HG02938 (cell line): ENCODE measurements at regions not wholly inside any gene's neighbourhood (a gene's known extent, or its start where the extent isn't known, plus 50 kb on each side); places are given as distances from the start of the nearest gene placed in this dataset.

Experiments
- ATAC-seq: cut with Tn5 transposase; IDR thresholded peaks from one replicate; pipeline ENCODE4 v1.9.1; 2021; ENCODE audit warnings: mild to moderate bottlenecking, moderate library complexity; ENCODE audit not compliant: unreplicated experiment

DNA sequence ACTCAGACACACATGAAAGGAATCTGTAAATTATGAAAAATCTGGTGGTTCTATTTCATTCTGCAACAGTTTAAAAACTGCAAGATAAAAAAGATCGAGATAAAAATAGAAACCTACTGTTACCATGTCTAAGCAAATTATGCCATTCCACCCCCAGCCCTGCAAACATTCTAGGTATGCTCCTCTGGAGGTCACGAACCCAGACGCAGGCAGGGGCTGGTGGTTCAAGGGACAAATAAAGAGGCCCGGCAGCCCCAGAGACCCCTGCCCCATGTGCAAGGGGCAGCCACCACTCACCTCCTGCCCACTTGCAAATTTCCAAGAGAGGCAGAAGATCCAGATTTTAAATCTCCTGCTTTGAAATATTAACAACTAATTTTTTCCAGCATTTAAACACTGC, 210.5 kb downstream of the ANAPC1 start:
- ATAC-seq, result no peak

DNA sequence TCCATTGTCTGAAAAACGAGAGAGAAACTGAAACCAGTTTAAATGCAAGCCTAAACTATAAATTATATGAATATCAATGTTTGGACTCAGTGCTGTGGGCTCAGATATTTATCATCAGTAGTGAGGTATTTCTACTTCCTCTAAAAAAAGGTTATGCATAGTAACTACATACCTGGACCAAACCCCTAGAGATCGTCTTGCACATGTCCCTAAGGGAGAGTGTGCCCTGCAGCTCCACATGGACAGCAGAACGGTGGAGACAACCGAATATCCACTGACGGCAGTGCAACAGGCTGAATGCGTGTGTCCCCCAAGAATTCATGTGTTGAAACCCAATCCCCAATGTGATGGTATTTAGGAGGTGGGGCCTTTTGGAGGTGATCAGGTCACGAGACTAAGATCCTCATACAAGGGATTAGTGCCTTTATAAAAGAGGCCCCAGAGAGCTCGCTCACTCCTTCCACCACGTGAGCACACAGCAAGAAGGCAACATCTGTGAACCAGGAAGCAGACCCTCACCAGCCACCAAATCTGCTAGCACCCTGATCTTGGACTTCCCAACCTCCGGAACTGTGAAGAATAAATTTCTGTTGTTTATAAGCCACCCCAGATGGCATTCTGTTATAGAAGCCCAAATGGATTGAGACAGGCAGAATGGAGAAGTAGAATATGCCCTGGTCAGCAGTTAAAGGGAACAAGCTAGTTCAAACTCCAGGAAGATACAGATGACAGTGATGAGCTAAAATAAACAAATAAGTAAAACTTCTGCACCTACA, 208.4 kb downstream of the ANAPC1 start:
- ATAC-seq, result no peak

DNA sequence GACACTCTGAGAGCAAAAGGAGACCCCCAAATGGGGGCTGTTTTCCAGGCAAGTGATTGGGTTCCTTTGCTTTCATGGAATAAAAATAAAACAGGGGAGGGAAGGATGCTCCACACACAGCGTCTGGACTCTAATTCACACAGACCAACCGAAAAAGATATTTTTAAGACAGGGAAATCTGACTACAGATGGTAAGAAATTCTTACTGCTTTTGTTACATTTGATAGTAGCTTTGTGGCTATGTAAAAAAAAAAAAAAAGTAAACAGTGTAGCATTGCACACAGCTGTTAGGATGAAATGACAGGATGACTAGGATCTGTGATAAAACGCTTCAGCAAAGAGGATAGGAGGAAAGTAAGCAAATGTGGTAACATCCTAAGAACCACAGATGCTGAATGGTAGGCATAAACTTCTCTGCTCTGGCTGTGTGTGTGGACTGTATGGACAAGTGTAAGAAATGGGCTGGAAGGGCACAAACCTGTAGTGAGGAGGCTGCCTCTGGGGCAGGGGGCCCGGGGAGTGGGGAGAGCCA, 207.6 kb downstream of the ANAPC1 start:
- ATAC-seq, result no peak

DNA sequence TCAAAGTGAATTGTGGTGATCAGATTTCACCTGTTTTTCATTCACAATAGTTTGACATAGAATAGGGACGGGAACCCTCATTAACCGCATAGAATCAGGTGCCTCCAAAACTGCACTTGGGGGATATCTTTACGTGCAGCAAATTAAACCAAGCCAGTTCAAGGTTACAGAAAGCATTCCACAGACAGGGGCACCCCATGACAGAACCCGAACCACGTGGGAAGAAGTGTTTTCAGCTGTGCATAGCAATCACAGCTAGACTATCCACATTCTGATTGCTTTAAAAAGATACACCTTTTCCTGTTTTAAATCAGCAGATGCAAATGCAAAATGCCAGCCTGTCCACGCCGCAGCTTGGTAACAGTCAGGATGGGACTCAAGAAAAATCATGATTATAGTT, 205.8 kb downstream of the ANAPC1 start:
- no peak for ATAC-seq

DNA sequence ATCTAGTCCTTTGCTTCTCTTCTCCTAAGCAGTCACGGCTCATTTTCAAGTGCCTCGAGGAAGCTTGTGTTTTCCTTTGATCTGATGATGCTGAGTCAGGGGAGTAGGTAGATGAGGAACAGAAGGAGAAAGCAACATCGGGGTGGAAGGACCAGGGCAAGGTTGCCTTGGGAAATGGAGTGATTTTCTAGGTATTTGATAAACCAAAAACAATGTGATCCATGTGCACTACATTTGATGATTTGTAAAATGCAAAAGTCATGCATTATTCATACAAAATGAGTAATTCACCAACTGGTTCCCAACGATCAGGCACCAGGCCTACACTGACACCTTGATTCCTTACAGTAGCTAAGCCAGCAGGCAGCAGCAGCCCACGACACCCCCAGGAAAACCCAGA, 205.3 kb downstream of the ANAPC1 start:
- ATAC-seq, result no peak

DNA sequence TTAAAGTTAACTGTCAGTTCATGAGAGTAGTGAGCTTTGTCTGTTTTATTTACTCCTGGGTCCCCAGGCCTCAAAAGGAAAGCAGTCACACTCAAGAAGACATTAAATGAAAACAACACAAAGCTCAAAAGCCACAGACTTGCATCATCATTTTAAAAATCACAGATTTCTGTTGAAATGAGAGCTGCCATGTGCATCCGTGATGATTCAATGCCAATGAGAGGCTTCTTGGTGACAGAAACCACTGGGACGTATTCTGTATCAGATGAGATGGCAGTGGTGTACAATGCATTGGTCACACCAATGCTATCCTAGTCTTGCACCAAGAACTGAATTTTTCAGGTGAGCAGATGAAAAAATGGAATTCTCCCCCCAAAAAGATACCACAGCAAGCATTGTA, 204.8 kb downstream of the ANAPC1 start:
- ATAC-seq, result no peak

DNA sequence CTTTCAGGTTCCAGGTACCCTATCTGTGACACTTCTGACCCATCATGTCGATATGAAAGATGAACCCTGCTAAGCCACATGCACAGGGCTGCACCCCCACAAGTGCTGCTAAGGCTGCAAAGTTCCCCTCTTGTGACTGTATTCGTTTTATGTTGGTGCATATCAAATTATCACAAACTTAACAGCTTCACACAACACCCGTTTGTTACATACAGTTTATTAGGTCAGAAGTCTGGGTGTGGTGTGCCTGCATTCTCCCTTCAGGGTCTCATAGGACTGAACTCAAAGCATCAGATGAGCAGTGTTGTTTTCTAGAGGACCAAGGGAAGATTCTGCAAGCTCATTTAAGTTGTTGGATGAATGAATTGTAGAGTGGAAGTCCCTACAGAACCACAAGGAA, 199.4 kb downstream of the ANAPC1 start:
- no peak for ATAC-seq

DNA sequence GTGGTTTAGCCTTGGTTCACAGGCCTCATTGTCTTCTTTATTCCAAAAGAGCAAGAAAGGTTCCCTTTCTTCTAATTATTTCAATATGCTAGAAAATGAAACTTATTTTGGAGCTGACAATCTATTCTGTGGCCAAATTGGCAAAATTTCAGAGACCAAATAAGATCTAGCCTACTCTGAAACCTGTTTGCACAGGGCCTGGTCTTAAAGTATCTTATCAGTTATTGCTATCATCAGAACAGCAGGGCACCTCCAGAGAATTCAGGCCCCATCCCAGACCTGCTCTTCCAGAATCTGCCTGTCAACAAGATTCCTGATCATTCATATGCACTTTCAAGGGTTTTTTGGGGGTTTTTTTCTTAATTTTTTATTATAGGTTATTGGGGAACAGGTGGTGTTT, 198.7 kb downstream of the ANAPC1 start:
- ATAC-seq, result no peak

DNA sequence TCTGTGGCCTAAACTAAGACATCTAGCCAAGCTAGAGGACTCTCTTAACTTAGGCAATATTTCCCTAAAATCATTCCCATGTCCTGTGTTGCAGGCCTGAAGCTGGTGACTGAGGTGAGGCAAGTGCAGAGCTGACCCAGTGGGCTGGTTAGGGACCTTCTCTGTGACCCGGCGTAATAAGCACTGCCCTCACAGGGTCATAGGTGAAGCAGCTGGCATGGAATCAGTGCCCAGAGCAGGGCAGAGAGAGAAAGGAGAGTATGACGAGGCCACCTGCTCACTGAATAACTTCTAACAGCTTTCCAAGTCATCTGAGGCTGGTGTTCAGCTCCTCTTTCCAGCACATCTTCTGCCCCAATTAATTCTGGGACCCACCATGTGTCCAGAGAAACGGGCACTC, 197.0 kb downstream of the ANAPC1 start:
- no peak for ATAC-seq

DNA sequence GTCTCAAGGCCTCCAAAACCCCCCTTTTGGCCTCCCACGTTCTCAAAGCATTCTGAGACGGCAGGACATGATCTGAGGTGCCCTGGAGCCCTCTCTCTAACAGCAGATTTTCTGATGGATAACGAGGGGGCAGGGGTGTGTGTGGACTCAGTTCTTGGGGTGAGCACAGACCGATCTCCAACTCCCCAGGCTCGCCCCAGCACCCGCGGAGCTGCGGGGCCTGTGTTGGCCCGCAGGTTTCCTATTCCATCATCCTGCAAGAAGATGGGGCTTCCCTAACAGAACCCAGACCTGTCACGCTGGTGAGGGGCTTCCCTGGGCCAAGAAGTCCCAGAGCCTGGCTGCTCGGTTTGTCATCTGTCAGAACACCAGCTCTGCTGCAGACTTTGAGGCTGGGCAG, 196.1 kb downstream of the ANAPC1 start:
- no peak for ATAC-seq

DNA sequence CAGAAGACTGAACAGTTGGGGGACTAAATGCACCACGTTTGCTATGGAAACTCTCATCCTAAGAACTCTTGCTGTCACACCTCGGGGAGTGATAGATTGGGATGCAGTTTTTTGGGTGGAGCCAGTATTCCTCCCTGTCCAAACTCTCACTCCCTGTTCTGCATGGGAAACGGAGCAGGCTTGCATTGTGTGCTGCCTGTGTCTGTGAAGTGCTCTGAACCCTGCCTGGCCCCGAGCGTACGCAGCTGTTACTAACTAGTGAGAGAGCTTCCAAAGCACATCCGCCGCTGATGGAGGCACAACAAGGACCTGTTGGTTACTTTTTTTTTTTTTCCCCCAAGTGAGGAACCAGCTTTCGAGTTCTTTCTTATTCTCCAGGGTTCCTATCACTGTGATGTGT, 195.5 kb downstream of the ANAPC1 start:
- no peak for ATAC-seq

DNA sequence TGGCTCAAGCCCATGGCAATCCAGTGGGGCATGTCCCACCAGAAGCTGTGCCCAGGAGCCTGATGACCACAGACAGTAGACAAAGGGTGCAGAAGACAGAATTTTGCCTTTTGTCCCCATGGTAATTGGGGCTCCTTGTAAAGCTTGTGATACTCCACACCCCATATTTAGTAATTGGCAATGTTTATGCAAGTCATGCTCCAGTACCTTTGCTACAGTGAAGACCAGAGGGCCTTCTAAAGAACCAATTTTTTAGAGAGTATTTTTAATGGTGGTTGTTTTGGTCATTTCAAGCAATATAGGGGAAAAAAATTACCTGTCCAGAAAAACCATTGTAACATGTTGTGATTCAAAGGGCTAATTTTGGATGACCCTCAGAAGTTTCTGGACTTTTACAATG, 194.8 kb downstream of the ANAPC1 start:
- ATAC-seq, result no peak

DNA sequence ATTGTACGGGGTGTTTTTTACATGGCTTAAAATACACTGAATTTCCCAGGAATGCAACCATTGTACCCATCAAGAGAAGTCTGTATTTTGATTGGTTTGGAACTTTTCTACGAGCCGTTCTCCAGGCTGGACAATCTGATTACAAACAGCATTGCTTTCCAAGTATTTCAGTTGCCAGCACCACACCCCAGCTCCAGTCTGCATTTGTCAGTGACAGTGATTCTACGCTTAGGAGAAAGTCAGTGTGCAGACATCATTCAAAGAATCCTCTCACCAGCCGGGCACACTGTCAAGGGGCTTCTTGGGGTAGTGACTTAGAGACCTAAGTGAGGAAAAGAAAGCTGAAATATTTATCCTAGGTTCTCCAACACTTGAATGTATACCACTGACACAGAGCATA, 194.1 kb downstream of the ANAPC1 start:
- ATAC-seq, result no peak

DNA sequence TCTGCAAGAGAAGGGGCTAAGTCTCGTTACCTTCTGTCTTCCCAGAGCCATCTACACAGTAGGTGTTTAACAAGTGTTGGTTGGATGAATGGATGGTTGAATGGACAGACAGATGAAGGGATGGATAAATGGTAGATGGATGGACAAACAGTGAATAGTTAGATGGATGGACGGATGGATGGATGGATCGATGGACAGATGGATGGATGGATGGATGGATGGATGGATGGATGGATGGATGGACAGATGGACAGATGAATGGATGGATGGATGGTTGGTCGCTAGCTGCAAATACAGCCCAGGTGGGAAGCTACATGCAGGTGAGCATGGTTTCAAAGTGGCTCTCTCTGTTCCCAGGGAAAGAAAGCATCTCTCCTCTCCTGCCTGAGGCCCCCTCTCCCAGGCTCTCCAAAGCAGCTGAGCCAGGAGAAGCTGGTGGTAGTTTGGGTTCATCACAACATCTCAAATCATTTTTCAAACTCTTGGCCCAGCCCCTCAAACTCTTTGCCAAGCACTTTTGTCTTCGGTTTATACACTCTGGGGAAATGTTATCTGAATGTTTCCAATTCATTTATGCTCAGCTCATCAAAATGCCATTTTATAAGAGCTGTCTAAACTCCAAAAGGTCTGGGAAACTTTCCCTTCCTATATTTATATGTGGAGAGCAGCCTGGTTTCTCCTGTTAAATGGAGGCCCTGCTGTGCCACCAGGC, 192.7 kb downstream of the ANAPC1 start:
- no peak for ATAC-seq

DNA sequence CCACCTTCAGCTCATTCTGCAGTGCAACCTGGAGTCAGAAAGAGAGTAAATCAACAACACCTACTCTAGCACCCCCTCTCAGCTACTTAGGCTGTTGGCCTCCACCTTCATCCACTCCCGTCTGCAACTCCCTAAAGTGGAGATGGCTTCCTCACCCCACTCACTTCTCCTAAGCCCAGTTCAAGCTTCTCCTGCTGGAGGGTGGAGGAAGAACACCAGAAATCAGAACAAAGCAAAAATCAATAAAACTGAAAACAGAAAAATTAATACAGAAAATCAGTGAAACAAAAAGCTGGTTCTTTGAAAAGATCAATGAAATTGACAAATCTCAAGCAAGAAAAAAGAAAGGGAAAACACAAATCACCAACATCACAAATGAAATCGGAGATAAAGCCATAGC, 191.7 kb downstream of the ANAPC1 start:
- no peak for ATAC-seq

DNA sequence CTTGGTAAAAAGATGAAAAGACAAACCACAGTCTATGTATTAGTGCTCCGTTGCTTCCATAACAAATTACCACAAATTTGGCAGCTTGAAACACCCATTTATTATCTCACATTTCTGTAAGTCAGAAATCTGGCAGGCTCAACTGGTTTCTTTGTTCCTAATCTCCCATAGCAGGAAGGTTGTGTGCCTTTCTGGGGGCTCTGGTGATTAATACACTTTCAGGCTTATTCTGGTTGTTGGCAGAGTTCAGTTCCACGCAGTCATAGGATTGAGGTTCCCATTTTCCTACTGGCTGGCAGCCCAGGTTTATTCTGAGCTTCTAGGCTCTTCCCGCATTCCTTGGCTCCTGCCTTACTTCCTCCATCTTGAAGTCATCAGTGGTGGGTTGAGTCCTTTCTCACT, 189.3 kb downstream of the ANAPC1 start:
- no peak for ATAC-seq

DNA sequence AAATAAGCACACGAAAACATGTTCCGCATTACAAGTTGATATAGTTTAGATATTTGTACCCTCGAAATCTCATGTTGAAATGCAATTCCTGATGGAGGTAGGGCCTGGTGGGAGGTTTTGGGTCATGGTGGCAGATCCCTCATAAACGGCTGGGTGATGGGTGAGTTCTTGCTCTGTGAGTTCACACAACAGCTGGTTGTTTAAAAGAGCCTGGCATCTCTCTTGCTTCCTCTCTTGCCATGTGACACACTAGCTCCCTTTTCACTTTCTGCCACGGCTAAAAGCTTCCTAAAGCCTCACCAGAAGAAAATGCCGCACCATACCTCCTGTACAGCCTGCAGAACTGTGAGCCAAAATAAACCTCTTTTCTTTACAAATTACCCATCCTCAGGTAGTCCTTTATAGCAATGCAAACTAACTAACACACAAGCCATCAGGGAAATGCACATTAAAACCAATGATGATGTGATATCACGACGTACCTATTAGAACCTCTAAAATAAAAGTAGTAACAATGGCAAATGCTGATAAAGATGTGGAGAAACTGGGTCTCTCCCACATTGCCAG, 188.5 kb downstream of the ANAPC1 start:
- no peak for ATAC-seq

DNA sequence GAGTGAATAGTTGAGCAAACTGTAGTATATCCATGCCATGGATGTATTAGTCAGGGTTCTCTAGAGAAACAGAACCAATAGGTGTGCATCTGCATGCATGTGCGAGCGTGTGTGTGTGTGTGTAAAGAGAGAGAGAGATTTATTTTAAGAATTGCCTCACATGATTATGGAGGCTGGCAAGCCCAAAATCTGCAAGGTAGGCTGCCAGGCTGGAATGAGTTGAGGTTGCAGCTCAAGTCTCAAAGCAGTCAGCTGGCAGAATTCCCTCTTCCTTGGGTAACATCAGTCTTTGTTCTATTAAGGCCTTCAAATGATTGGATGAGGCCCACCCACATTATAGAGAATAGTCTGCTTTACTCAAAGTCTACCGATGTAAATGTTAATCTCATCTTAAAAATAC, 187.8 kb downstream of the ANAPC1 start:
- no peak for ATAC-seq

DNA sequence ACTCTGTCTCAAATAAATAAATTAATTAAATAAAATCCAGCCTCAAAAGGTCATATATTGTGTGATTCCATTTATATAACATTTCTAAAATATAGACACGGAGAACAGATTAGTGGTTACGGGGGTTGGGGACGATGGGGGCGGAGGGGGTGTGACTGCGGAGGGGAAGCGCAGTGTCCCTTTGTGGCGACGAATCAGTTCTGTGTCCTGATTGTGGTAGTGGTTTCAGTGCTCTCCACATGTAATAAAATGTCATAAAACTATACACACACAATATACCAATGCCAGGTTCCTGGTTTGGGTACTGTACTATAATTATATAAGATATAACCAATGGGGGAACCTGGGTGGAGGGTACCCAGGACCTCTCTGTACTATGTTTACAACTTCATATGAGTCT, 186.4 kb downstream of the ANAPC1 start:
- ATAC-seq, result no peak

DNA sequence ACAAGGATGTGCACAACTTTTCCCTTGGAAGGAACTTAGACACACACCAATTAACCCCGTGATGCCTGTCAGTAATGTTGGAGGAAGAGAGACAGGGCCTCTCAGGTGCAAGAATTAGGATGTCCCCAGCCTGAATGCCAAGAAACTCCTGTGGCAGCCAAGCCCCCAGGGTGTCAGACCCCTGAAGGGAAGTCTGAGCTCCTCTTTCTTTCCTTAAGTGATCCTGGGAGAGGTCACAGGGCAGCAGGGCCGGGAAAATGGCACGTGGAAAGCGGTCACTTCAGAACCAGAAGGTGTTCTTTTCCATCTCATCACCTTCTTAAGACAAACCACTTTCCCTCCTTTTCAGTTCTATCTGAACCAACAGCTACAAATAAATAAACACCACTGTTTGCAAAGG, 185.9 kb downstream of the ANAPC1 start:
- no peak for ATAC-seq

DNA sequence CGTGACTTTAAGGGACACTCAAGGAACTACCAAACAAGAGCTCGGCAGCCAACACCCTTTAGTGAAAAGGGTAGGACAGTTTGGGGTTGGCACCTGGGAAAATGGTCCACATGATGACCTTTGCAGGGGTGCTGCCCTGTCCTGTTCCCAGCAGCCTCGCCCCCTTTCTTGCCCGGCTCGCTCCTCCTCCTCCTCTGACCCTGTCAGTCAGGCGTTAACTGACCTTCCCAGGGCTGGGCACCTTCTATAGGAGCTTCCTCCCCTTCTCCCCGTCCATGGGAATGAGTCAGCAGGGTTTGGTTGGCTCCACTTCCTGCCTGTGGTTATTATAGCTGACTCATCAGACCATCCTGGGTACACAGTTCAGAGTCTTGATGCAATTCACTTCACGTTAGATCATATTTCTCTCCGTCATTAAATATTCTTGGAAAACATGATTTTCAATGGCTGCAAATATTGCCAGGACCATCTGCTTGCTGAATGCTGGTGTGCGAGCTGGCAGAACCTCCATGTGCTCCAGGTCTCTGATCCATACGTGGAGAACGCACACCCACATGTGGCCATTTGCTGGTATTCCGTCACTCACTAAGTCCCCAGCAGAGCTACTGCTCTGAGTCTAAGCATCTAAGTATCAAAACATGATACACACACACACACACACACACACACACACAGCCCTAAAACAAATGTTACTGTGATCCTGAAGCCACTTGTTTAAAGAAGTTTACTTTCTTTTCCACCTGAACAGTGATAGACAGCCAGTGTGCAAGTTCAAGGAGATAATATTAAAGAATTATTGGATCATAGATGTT, 185.0 kb downstream of the ANAPC1 start:
- no peak for ATAC-seq
